SK-N-SH treated with all-trans-retinoic acid at 6 μM for 48 hours (cell line): ENCODE measurements at regions not wholly inside any gene's neighbourhood (a gene's known extent, or its start where the extent isn't known, plus 50 kb on each side); places are given as distances from the start of the nearest gene placed in this dataset.

Source experiments
- ATAC-seq: fragments of 200-7000 bp; cut with Tn5 transposase; 3 replicates; pipeline ENCODE4 v1.9.1; 2020; ENCODE audit warnings: mild to moderate bottlenecking, moderate library complexity
- ARNTL ChIP-seq: fragments of 450-650 bp; formaldehyde crosslinking; IDR thresholded peaks from 2 replicates; pipeline ENCODE4 v1.5.0; 2020; ENCODE audit warnings: low read depth, mild to moderate bottlenecking, moderate library complexity, borderline replicate concordance
- BACH2 ChIP-seq: fragments of 250-450 bp; sonication (Bioruptor Pico); IDR thresholded peaks from 2 replicates; pipeline ENCODE4 v1.9.0; 2021; ENCODE audit warnings: mild to moderate bottlenecking, borderline replicate concordance
- CSDC2 ChIP-seq: fragments of 250-450 bp; sonication (Bioruptor Pico); IDR thresholded peaks from 2 replicates; pipeline ENCODE4 v1.5.0; 2020; ENCODE audit warnings: mild to moderate bottlenecking, moderate library complexity
- ESRRG ChIP-seq: fragments of 250-450 bp; sonication (Bioruptor Pico); IDR thresholded peaks from 2 replicates; pipeline ENCODE4 v1.6.1; 2021; ENCODE audit warnings: mild to moderate bottlenecking
- GLIS3 ChIP-seq: fragments of 250-450 bp; sonication (Bioruptor Pico); IDR thresholded peaks from 2 replicates; pipeline ENCODE4 v1.5.0; 2020; ENCODE audit warnings: mild to moderate bottlenecking, moderate library complexity
- ISL1 ChIP-seq: fragments of 250-450 bp; sonication (Bioruptor Pico); IDR thresholded peaks from 2 replicates; pipeline ENCODE4 v2.1.2; 2022; ENCODE audit warnings: mild to moderate bottlenecking, moderate library complexity
- OSR1 ChIP-seq: fragments of 250-450 bp; sonication (Bioruptor Pico); IDR thresholded peaks from 2 replicates; pipeline ENCODE4 v1.8.0; 2022; ENCODE audit warnings: moderate library complexity, mild to moderate bottlenecking, inconsistent platforms
- PPARA ChIP-seq: fragments of 250-450 bp; sonication (Bioruptor Pico); IDR thresholded peaks from 2 replicates; pipeline ENCODE4 v1.5.0; 2020; ENCODE audit warnings: mild to moderate bottlenecking, borderline replicate concordance
- RARB ChIP-seq: fragments of 250-450 bp; sonication (Bioruptor Pico); IDR thresholded peaks from 2 replicates; pipeline ENCODE4 v1.8.0; 2021; ENCODE audit warnings: mild to moderate bottlenecking, moderate library complexity
- TCF4 ChIP-seq: fragments of 250-450 bp; sonication (Bioruptor Pico); IDR thresholded peaks from 2 replicates; pipeline ENCODE4 v1.8.0; 2021; ENCODE audit warnings: mild to moderate bottlenecking, moderate library complexity, borderline replicate concordance
- TOX ChIP-seq: fragments of 250-450 bp; sonication (Bioruptor Pico); IDR thresholded peaks from 2 replicates; pipeline ENCODE4 v1.8.0; 2021; ENCODE audit warnings: mild to moderate bottlenecking, moderate library complexity, borderline replicate concordance
- ZC3H10 ChIP-seq: fragments of 250-450 bp; sonication (Bioruptor Pico); IDR thresholded peaks from 2 replicates; pipeline ENCODE4 v1.5.1; 2021; ENCODE audit warnings: mild to moderate bottlenecking, moderate library complexity
- ZFP3 ChIP-seq: fragments of 250-450 bp; sonication (Bioruptor Pico); IDR thresholded peaks from 2 replicates; pipeline ENCODE4 v1.5.0; 2020; ENCODE audit warnings: mild to moderate bottlenecking, moderate library complexity
- ZFP30 ChIP-seq: fragments of 450-650 bp; formaldehyde crosslinking; IDR thresholded peaks from 2 replicates; pipeline ENCODE4 v1.5.0; 2022; ENCODE audit warnings: mild to moderate bottlenecking, moderate library complexity
- ZNF565 ChIP-seq: fragments of 450-650 bp; formaldehyde crosslinking; conservative IDR thresholded peaks from 2 replicates; pipeline ENCODE4 v1.5.0; 2020; ENCODE audit warnings: low read depth, mild to moderate bottlenecking, moderate library complexity
- ZNF70 ChIP-seq: fragments of 450-650 bp; formaldehyde crosslinking; IDR thresholded peaks from 2 replicates; pipeline ENCODE4 v1.5.0; 2020; ENCODE audit warnings: mild to moderate bottlenecking, moderate library complexity
- ZNF8 ChIP-seq: fragments of 450-650 bp; formaldehyde crosslinking; IDR thresholded peaks from 2 replicates; pipeline ENCODE4 v1.5.0; 2020; ENCODE audit warnings: mild to moderate bottlenecking, moderate library complexity
- TF ChIP-seq, protein P1 (sequence below): fragments of 250-450 bp; sonication (Bioruptor Pico); IDR thresholded peaks from 2 replicates; pipeline ENCODE4 v1.5.1; 2021; ENCODE audit warnings: mild to moderate bottlenecking, moderate library complexity
- TF ChIP-seq, protein P2 (sequence below): fragments of 250-450 bp; sonication (Bioruptor Pico); IDR thresholded peaks from 2 replicates; pipeline ENCODE4 v1.8.0; 2020; ENCODE audit warnings: mild to moderate bottlenecking, moderate library complexity, borderline replicate concordance
- TF ChIP-seq, protein P3 (sequence below): fragments of 250-450 bp; sonication (Bioruptor Pico); IDR thresholded peaks from 2 replicates; pipeline ENCODE4 v1.8.0; 2021; ENCODE audit warnings: low read depth, mild to moderate bottlenecking, moderate library complexity, borderline replicate concordance
- TF ChIP-seq, protein P4 (sequence below): fragments of 250-450 bp; sonication (Bioruptor Pico); IDR thresholded peaks from 2 replicates; pipeline ENCODE4 v1.5.0; 2020; ENCODE audit warnings: mild to moderate bottlenecking, moderate library complexity

DNA sequence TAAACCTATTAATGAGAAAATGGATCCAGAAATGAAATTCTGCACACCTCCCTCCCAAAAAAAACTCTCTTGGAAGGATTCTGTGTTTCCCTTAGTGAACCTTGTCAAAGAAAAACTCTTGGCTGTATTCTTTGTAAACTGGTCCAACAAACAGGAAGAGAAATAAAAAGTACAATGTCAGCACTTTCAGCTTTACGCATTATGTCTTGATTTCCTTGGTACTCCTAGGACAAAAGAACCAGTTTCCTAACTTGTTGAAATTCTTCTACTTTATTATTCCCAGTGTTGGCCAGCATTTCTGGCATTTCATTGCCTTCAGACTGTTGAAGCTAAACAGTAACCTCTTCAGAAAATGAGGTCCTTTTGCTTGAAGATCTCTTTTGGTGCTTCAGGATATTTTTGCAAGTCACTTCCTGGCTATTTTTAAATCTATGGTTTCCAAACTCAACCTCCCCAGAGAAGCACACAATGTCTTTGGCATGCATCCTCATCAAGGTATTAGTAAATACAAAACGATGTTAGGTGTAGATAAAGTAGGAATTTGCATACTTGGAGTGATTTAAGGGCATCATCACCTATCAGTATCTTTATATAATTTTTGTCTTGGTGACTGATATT lies 342.7 kb downstream of the AASDHPPT start:
- no peak for ATAC-seq
- TF ChIP-seq ARNTL (CRISPR knock-in tag) (no peak), BACH2 (CRISPR knock-in tag) (no peak), ZFP30 (CRISPR knock-in tag) (no peak), ZC3H10 (CRISPR knock-in tag) (no peak), TCF4 (CRISPR knock-in tag) (no peak), ZNF70 (CRISPR knock-in tag) (no peak), ZNF565 (CRISPR knock-in tag) (no peak), TOX (no peak), ZFP3 (CRISPR knock-in tag) (no peak), RARB (CRISPR knock-in tag) (no peak), ISL1 (CRISPR knock-in tag) (no peak), GLIS3 (no peak), ZNF8 (CRISPR knock-in tag) (no peak), ESRRG (no peak), CSDC2 (no peak), OSR1 (no peak)
- TF ChIP-seq, protein P1, sequence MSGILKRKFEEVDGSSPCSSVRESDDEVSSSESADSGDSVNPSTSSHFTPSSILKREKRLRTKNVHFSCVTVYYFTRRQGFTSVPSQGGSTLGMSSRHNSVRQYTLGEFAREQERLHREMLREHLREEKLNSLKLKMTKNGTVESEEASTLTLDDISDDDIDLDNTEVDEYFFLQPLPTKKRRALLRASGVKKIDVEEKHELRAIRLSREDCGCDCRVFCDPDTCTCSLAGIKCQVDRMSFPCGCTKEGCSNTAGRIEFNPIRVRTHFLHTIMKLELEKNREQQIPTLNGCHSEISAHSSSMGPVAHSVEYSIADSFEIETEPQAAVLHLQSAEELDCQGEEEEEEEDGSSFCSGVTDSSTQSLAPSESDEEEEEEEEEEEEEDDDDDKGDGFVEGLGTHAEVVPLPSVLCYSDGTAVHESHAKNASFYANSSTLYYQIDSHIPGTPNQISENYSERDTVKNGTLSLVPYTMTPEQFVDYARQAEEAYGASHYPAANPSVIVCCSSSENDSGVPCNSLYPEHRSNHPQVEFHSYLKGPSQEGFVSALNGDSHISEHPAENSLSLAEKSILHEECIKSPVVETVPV (CRISPR knock-in tag), result no peak
- TF ChIP-seq, protein P2, sequence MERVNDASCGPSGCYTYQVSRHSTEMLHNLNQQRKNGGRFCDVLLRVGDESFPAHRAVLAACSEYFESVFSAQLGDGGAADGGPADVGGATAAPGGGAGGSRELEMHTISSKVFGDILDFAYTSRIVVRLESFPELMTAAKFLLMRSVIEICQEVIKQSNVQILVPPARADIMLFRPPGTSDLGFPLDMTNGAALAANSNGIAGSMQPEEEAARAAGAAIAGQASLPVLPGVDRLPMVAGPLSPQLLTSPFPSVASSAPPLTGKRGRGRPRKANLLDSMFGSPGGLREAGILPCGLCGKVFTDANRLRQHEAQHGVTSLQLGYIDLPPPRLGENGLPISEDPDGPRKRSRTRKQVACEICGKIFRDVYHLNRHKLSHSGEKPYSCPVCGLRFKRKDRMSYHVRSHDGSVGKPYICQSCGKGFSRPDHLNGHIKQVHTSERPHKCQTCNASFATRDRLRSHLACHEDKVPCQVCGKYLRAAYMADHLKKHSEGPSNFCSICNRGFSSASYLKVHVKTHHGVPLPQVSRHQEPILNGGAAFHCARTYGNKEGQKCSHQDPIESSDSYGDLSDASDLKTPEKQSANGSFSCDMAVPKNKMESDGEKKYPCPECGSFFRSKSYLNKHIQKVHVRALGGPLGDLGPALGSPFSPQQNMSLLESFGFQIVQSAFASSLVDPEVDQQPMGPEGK (CRISPR knock-in tag), result no peak
- TF ChIP-seq, protein P3, sequence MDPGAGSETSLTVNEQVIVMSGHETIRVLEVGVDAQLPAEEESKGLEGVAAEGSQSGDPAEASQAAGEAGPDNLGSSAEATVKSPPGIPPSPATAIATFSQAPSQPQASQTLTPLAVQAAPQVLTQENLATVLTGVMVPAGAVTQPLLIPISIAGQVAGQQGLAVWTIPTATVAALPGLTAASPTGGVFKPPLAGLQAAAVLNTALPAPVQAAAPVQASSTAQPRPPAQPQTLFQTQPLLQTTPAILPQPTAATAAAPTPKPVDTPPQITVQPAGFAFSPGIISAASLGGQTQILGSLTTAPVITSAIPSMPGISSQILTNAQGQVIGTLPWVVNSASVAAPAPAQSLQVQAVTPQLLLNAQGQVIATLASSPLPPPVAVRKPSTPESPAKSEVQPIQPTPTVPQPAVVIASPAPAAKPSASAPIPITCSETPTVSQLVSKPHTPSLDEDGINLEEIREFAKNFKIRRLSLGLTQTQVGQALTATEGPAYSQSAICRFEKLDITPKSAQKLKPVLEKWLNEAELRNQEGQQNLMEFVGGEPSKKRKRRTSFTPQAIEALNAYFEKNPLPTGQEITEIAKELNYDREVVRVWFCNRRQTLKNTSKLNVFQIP, result no peak
- TF ChIP-seq, protein P4, sequence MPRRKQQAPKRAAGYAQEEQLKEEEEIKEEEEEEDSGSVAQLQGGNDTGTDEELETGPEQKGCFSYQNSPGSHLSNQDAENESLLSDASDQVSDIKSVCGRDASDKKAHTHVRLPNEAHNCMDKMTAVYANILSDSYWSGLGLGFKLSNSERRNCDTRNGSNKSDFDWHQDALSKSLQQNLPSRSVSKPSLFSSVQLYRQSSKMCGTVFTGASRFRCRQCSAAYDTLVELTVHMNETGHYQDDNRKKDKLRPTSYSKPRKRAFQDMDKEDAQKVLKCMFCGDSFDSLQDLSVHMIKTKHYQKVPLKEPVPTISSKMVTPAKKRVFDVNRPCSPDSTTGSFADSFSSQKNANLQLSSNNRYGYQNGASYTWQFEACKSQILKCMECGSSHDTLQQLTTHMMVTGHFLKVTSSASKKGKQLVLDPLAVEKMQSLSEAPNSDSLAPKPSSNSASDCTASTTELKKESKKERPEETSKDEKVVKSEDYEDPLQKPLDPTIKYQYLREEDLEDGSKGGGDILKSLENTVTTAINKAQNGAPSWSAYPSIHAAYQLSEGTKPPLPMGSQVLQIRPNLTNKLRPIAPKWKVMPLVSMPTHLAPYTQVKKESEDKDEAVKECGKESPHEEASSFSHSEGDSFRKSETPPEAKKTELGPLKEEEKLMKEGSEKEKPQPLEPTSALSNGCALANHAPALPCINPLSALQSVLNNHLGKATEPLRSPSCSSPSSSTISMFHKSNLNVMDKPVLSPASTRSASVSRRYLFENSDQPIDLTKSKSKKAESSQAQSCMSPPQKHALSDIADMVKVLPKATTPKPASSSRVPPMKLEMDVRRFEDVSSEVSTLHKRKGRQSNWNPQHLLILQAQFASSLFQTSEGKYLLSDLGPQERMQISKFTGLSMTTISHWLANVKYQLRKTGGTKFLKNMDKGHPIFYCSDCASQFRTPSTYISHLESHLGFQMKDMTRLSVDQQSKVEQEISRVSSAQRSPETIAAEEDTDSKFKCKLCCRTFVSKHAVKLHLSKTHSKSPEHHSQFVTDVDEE, result no peak

DNA sequence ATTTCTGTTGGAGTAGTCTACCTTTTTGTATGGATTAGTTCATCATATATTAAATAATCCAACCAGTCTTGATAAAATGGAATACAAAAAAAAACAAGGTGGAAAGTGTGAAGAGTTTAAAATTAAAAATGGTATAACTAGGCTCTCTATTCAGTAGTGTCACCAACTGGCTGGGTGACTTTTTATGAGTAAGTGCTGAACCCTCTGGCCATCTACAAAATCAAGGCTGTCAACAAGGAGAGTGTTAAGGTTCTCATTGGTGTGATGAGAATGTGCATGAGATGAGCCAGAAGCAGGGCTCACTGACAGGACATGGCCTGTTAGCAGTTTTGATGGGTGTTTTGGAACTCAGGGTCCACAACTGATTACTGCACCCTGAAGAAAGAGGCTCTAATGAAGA lies 343.2 kb downstream of the AASDHPPT start:
- ATAC-seq, result no peak
- TF ChIP-seq ESRRG (no peak), TCF4 (CRISPR knock-in tag) (no peak), OSR1 (no peak), ZNF565 (CRISPR knock-in tag) (no peak), ZC3H10 (CRISPR knock-in tag) (no peak), RARB (CRISPR knock-in tag) (no peak), PPARA (CRISPR knock-in tag) (no peak), BACH2 (CRISPR knock-in tag) (no peak), ARNTL (CRISPR knock-in tag) (no peak)
- TF ChIP-seq, protein P1 (CRISPR knock-in tag), result no peak
- TF ChIP-seq, protein P4, result no peak
- TF ChIP-seq, all 23 proteins: peak for 0
